H1 (cell line): ENCODE measurements at regions not wholly inside any gene's neighbourhood (a gene's known extent, or its start where the extent isn't known, plus 50 kb on each side); places are given as distances from the start of the nearest gene placed in this dataset.
A peak's percentile ranks its signal among the peaks of the same experiment; 100 is the strongest.

ENCODE experiments used
- CTCF ChIA-PET: fragments of 300-600 bp; sonication (Branson Sonifier 250); formaldehyde crosslinking; loops from one replicate; lab custom pipeline; 2021; ENCODE audit not compliant: partially characterized antibody; lab: Charles Lee
- POLR2A ChIA-PET: fragments of 300-600 bp; sonication (Branson Sonifier 250); formaldehyde crosslinking; loops from one replicate; lab custom pipeline; 2021; ENCODE audit warnings: inconsistent platforms; ENCODE audit not compliant: partially characterized antibody; lab: Charles Lee
- DNase-seq, 2 experiments: peaks; one replicate each; pipeline versions ENCODE4 v3.0.0 to v3.0.0-alpha.2; 2010 to 2022; ENCODE audit warnings: low spot score in 2 of 2, low read depth in 1 of 2, mixed read lengths in 1 of 2
- FAIRE-seq: peaks from 2 replicates; lab custom pipeline; 2011; peaks lifted over from hg19 to GRCh38; lab: Jason Lieb, UNC
- H2AFZ ChIP-seq: 2 replicates; pipeline ENCODE4 v1.8.1; 2012; ENCODE audit warnings: low read length, inconsistent platforms
- H2AK5ac ChIP-seq: 2 replicates; pipeline ENCODE4 v1.6.1; 2013; ENCODE audit warnings: low read depth, low read length
- H2BK120ac ChIP-seq: replicated peaks from 2 replicates; pipeline ENCODE3; 2013; ENCODE audit warnings: low read depth, low read length, inconsistent platforms
- H2BK12ac ChIP-seq: 2 replicates; pipeline ENCODE4 v1.6.1; 2013; ENCODE audit warnings: low read depth, low read length
- H2BK15ac ChIP-seq: 2 replicates; pipeline ENCODE4 v1.6.1; 2013; ENCODE audit warnings: low read length
- H2BK20ac ChIP-seq: 2 replicates; pipeline ENCODE4 v1.6.1; 2013; ENCODE audit warnings: low read length
- H2BK5ac ChIP-seq: 2 replicates; pipeline ENCODE4 v1.6.1; 2013; ENCODE audit warnings: low read depth, low read length
- H3K14ac ChIP-seq: 2 replicates; pipeline ENCODE4 v1.6.1; 2013; ENCODE audit warnings: inconsistent platforms; ENCODE audit not compliant: insufficient read length
- H3K18ac ChIP-seq: 2 replicates; pipeline ENCODE4 v1.6.1; 2013; ENCODE audit warnings: low read length; ENCODE audit errors: extremely low read depth
- H3K23ac ChIP-seq: 2 replicates; pipeline ENCODE4 v1.6.1; 2013; ENCODE audit warnings: inconsistent platforms; ENCODE audit not compliant: insufficient read length
- H3K23me2 ChIP-seq: 2 replicates; pipeline ENCODE4 v1.6.1; 2013; ENCODE audit warnings: low read depth, low read length
- H3K27ac ChIP-seq: 2 replicates; pipeline ENCODE4 v1.6.1; 2011; ENCODE audit warnings: low read depth, low read length, inconsistent platforms
- H3K27me3 ChIP-seq, 4 experiments: replicated peaks in 1 of 4; 1 replicate in 1 of 4; 2 replicates in 3 of 4; pipeline versions ENCODE4 v1.6.1 to v1.8.1; 2011 to 2013; ENCODE audit warnings: low read length in 3 of 4, mild to moderate bottlenecking in 3 of 4, inconsistent platforms in 2 of 4, mixed read lengths in 2 of 4, moderate library complexity in 1 of 4; ENCODE audit not compliant: control insufficient read depth in 3 of 4, insufficient read depth in 3 of 4; ENCODE audit errors: extremely low read depth in 1 of 4
- H3K36me3 ChIP-seq, 4 experiments: 2 replicates each; pipeline versions ENCODE4 v1.6.1 to v1.8.1; 2011 to 2013; ENCODE audit warnings: mild to moderate bottlenecking in 4 of 4, low read length in 3 of 4, moderate library complexity in 2 of 4, control low read depth in 1 of 4, inconsistent platforms in 1 of 4; ENCODE audit not compliant: insufficient read depth in 4 of 4, control insufficient read depth in 2 of 4
- H3K4ac ChIP-seq: replicated peaks from 2 replicates; pipeline ENCODE3; 2013; ENCODE audit warnings: low read length, low read depth, mixed read lengths, inconsistent platforms; ENCODE audit not compliant: insufficient read length
- H3K4me1 ChIP-seq, 4 experiments: replicated peaks in 1 of 4; 1 replicate in 1 of 4; 2 replicates in 3 of 4; pipeline versions ENCODE4 v1.6.1 to v1.8.1; 2011 to 2013; ENCODE audit warnings: low read length in 3 of 4, inconsistent platforms in 2 of 4, mixed read lengths in 1 of 4; ENCODE audit not compliant: insufficient read depth in 4 of 4, control insufficient read depth in 3 of 4
- H3K4me2 ChIP-seq, 2 experiments: 2 replicates each; pipeline versions ENCODE4 v1.6.1 to v1.8.1; 2011 to 2013; ENCODE audit warnings: low read depth in 2 of 2, low read length in 2 of 2, control low read depth in 1 of 2, inconsistent platforms in 1 of 2, mild to moderate bottlenecking in 1 of 2; ENCODE audit not compliant: insufficient read depth in 1 of 2
- H3K4me3 ChIP-seq, 4 experiments: fragments of 200-600, 300-600 bp in 1 of 4; sonication (generic), shearing (Covaris generic), sonication (Bioruptor Twin) in 1 of 4; 2 replicates each; pipeline versions ENCODE4 v1.5.1 to v1.8.1; 2011 to 2016; ENCODE audit warnings: low read length in 4 of 4, low read depth in 3 of 4, control low read depth in 2 of 4, inconsistent platforms in 2 of 4, mild to moderate bottlenecking in 2 of 4, mixed read lengths in 1 of 4, moderate library complexity in 1 of 4; ENCODE audit not compliant: insufficient read depth in 2 of 4; ENCODE audit errors: extremely low read depth in 1 of 4
- H3K56ac ChIP-seq: replicated peaks from 2 replicates; pipeline ENCODE3; 2013; ENCODE audit warnings: low read depth, mild to moderate bottlenecking, mixed read lengths, low read length, inconsistent platforms; ENCODE audit not compliant: insufficient read length
- H3K79me1 ChIP-seq: 2 replicates; pipeline ENCODE4 v1.6.1; 2013; ENCODE audit warnings: low read depth, low read length, control low read depth
- H3K79me2 ChIP-seq, 2 experiments: 2 replicates each; pipeline versions ENCODE4 v1.6.1 to v1.8.1; 2012 to 2013; ENCODE audit warnings: low read length in 2 of 2, mild to moderate bottlenecking in 2 of 2, inconsistent platforms in 1 of 2; ENCODE audit not compliant: insufficient read depth in 2 of 2, control insufficient read depth in 1 of 2
- H3K9ac ChIP-seq, 4 experiments: replicated peaks in 1 of 4; 1 replicate in 1 of 4; 2 replicates in 3 of 4; pipeline versions ENCODE4 v1.6.1 to v1.8.1; 2011 to 2013; ENCODE audit warnings: low read depth in 3 of 4, low read length in 3 of 4, control low read depth in 2 of 4, mild to moderate bottlenecking in 2 of 4, moderate library complexity in 2 of 4, inconsistent platforms in 1 of 4; ENCODE audit errors: extremely low read depth in 1 of 4
- H3K9me3 ChIP-seq, 2 experiments: 2 replicates each; pipeline versions ENCODE4 v1.6.1 to v1.8.1; 2012 to 2013; ENCODE audit warnings: mild to moderate bottlenecking in 2 of 2, moderate library complexity in 2 of 2, control low read depth in 1 of 2, inconsistent platforms in 1 of 2, low read depth in 1 of 2, low read length in 1 of 2, mixed read lengths in 1 of 2; ENCODE audit not compliant: insufficient read depth in 2 of 2
- H4K20me1 ChIP-seq, 2 experiments: replicated peaks in 1 of 2; 2 replicates each; pipeline versions ENCODE3 to v1.8.1; 2011 to 2013; ENCODE audit warnings: inconsistent platforms in 2 of 2, low read length in 2 of 2, mild to moderate bottlenecking in 1 of 2; ENCODE audit not compliant: insufficient read depth in 2 of 2, control insufficient read depth in 1 of 2
- H4K5ac ChIP-seq: 2 replicates; pipeline ENCODE4 v1.6.1; 2013; ENCODE audit warnings: low read length, low read depth, mixed read lengths, inconsistent platforms; ENCODE audit not compliant: insufficient read length
- H4K8ac ChIP-seq: 2 replicates; pipeline ENCODE4 v1.8.0; 2013; ENCODE audit warnings: mild to moderate bottlenecking, moderate library complexity, low read length, inconsistent platforms; ENCODE audit not compliant: insufficient read depth; ENCODE audit errors: extremely low read depth
- H4K91ac ChIP-seq: replicated peaks from 2 replicates; pipeline ENCODE3; 2013; ENCODE audit warnings: low read length, mixed read lengths, inconsistent platforms; ENCODE audit not compliant: insufficient read length
- GTF2F1 ChIP-seq: IDR thresholded peaks from 2 replicates; pipeline ENCODE4 v1.6.1; 2012; ENCODE audit warnings: low read depth, low read length, improper control_type of control experiment, borderline replicate concordance
- NANOG ChIP-seq: IDR thresholded peaks from 2 replicates; pipeline ENCODE4 v1.6.1; 2011; ENCODE audit warnings: low read length, low read depth, mild to moderate bottlenecking, inconsistent platforms; ENCODE audit not compliant: insufficient read depth, poor library complexity, severe bottlenecking
- POLR2AphosphoS5 ChIP-seq: IDR thresholded peaks from 2 replicates; pipeline ENCODE4 v1.6.1; 2011; ENCODE audit warnings: low read depth, low read length
- SP1 ChIP-seq: IDR thresholded peaks from 2 replicates; pipeline ENCODE4 v1.6.1; 2011; ENCODE audit warnings: low read depth, low read length
- SRF ChIP-seq: IDR thresholded peaks from 2 replicates; pipeline ENCODE4 v1.6.1; 2011; ENCODE audit warnings: mild to moderate bottlenecking, low read depth, low read length, moderate library complexity
- TCF12 ChIP-seq: IDR thresholded peaks from 2 replicates; pipeline ENCODE4 v1.6.1; 2011; ENCODE audit warnings: low read depth, mild to moderate bottlenecking, low read length
- WGBS, 2 experiments: shearing (Covaris generic) in 1 of 2; methylation state at CpG; one replicate each; pipeline versions ENCODE4 v1.1.6 to v1.1.7; 2013 to 2015; ENCODE audit warnings: low lambda C conversion rate in 2 of 2, mixed read lengths in 2 of 2, inconsistent platforms in 1 of 2, low coverage in 1 of 2, missing lambda C conversion rate in 1 of 2; ENCODE audit not compliant: insufficient replicate concordance in 2 of 2, insufficient coverage in 1 of 2, insufficient read length in 1 of 2; ENCODE audit errors: extremely low coverage in 1 of 2, missing lambda C conversion rate in 1 of 2; 5-methylcytosine and 5-hydroxymethylcytosine counted together

DNA sequence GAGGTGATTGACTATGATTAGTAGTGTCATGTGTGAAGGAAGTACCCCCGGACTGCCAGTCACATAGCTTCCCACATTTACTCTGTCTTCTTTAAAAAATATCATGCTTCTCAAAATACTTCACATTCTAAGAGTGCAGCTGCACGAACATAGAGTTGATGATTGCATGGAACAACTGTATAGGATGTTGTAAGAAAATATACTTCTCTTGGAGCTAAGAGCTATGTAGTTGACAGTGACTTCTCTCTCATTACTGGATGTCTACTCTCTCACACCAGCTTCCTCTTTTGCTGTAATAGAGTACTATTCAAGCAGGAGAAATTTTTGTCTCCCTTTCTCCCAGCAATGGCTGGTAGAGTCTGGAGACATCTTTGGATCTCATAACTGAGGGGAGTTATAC lies 99.4 kb upstream of the PUDP start:
- Histone ChIP-seq H3K23ac (no peak overlapping the region), H3K9me3 (no peaks in the 10 kb centered on the region), H4K20me1 (no peaks in the 10 kb centered on the region), H3K79me2 (no peaks in the 10 kb centered on the region), H4K8ac (no peak overlapping the region), H3K56ac (no peak overlapping the region), H3K4ac (no peak overlapping the region), H3K36me3 (no peaks in the 10 kb centered on the region), H3K27ac (no peak overlapping the region), H2BK120ac (no peak overlapping the region), H3K9ac (no peak overlapping the region), H2AFZ (no peak overlapping the region), H4K5ac (no peak overlapping the region), H2BK5ac (no peak overlapping the region), H3K79me1 (no peaks in the 10 kb centered on the region), H2BK20ac (no peak overlapping the region), H3K27me3 (no peaks in the 10 kb centered on the region), H4K91ac (no peak overlapping the region), H2BK12ac (no peak overlapping the region), H2BK15ac (no peak overlapping the region), H3K4me2 (no peak overlapping the region), H3K23me2 (no peaks in the 10 kb centered on the region), H3K18ac (no peak overlapping the region), H3K14ac (no peak overlapping the region), H3K4me3 (no peak overlapping the region), H2AK5ac (no peak overlapping the region), H3K4me1 (no peaks in the 10 kb centered on the region)
- ChIA-PET POLR2A (no interaction called here), CTCF (interaction anchor here (0.6 kb wide), 1 partner anchor 177 kb away, joined by 3 read pairs; no protein-coding TSS in a partner anchor)
- TF ChIP-seq NANOG (no peak), SRF (no peak), TCF12 (no peak), SP1 (no peak), GTF2F1 (no peak), POLR2AphosphoS5 (no peak)
- DNase-seq, result no peak
- FAIRE-seq, result peak; percentile 39
- WGBS, 2 experiments, result 79% methylated on average over 2 of the region's 2 CpGs; no CpG with 5 or more reads in 1 of the 2 experiments
